Neural cell (in vitro differentiated cells): ENCODE measurements at regions not wholly inside any gene's neighbourhood (a gene's known extent, or its start where the extent isn't known, plus 50 kb on each side); places are given as distances from the start of the nearest gene placed in this dataset.
A peak's percentile ranks its signal among the peaks of the same experiment; 100 is the strongest.

Experiments used
- H2AFZ ChIP-seq: fragments of 200-600, 300-800 bp; sonication (generic), shearing (Covaris generic); 2 replicates; pipeline ENCODE4 v1.6.0; 2014; ENCODE audit warnings: low read depth, mild to moderate bottlenecking, antibody characterized with exemption, low read length, moderate library complexity
- H3F3A ChIP-seq: fragments of 200-600 bp; shearing (Covaris generic); 2 replicates; pipeline ENCODE4 v1.6.1; 2016; ENCODE audit warnings: mild to moderate bottlenecking, moderate library complexity, mixed read lengths, antibody characterized with exemption, low read length; ENCODE audit not compliant: insufficient read depth, poor library complexity, severe bottlenecking
- H3K27ac ChIP-seq: fragments of 200-600, 300-800 bp; sonication (generic), shearing (Covaris generic); 2 replicates; pipeline ENCODE4 v1.5.1; 2014; ENCODE audit warnings: mild to moderate bottlenecking, low read length, moderate library complexity
- H3K27me3 ChIP-seq: fragments of 300-800, 200-600 bp; sonication (generic), shearing (Covaris generic); 2 replicates; pipeline ENCODE4 v1.6.0; 2014; ENCODE audit warnings: mild to moderate bottlenecking, low read depth, low read length, moderate library complexity; ENCODE audit not compliant: insufficient read depth
- H3K36me3 ChIP-seq: fragments of 300-800, 200-600 bp; sonication (generic), shearing (Covaris generic); 2 replicates; pipeline ENCODE4 v1.5.1; 2014; ENCODE audit warnings: mild to moderate bottlenecking, antibody characterized with exemption, low read length, moderate library complexity; ENCODE audit not compliant: insufficient read depth
- H3K4me2 ChIP-seq: fragments of 300-800, 200-600 bp; sonication (generic), shearing (Covaris generic); 2 replicates; pipeline ENCODE4 v1.6.0; 2014; ENCODE audit warnings: mild to moderate bottlenecking, low read length
- H3K4me3 ChIP-seq: fragments of 300-800, 200-600 bp; sonication (generic), shearing (Covaris generic); 2 replicates; pipeline ENCODE4 v1.5.1; 2014; ENCODE audit warnings: mild to moderate bottlenecking, low read length, moderate library complexity
- H3K79me2 ChIP-seq: fragments of 200-600 bp; shearing (Covaris generic); replicated peaks from 2 replicates; pipeline ENCODE4 v1.6.0; 2014; ENCODE audit warnings: mild to moderate bottlenecking, low read length, moderate library complexity; ENCODE audit not compliant: insufficient read depth
- H3K9ac ChIP-seq: fragments of 300-800, 200-600 bp; sonication (generic), shearing (Covaris generic); 2 replicates; pipeline ENCODE4 v1.6.1; 2016; ENCODE audit warnings: mild to moderate bottlenecking, low read length, mixed read lengths
- H3K9me2 ChIP-seq: fragments of 200-600 bp; shearing (Covaris generic); 2 replicates; pipeline ENCODE4 v1.6.1; 2016; ENCODE audit warnings: mild to moderate bottlenecking, low read length, mixed read lengths; ENCODE audit not compliant: insufficient read depth
- H3K9me3 ChIP-seq: fragments of 200-600, 300-800 bp; sonication (generic), shearing (Covaris generic); 2 replicates; pipeline ENCODE4 v1.6.1; 2016; ENCODE audit warnings: mild to moderate bottlenecking, mixed run types, low read length, moderate library complexity, mixed read lengths
- H4K20me1 ChIP-seq: fragments of 200-600 bp; shearing (Covaris generic); 2 replicates; pipeline ENCODE4 v1.6.1; 2016; ENCODE audit warnings: mild to moderate bottlenecking, mixed run types; ENCODE audit not compliant: insufficient read depth
- CTCF ChIP-seq: fragments of 450-650 bp; IDR thresholded peaks from 2 replicates; pipeline ENCODE4 v1.5.1; 2014; ENCODE audit warnings: antibody characterized with exemption, mild to moderate bottlenecking, moderate library complexity; ENCODE audit not compliant: poor library complexity, severe bottlenecking
- EP300 ChIP-seq: fragments of 450-650 bp; conservative IDR thresholded peaks from 2 replicates; pipeline ENCODE4 v1.6.1; 2014; ENCODE audit warnings: antibody characterized with exemption, mild to moderate bottlenecking, moderate library complexity; ENCODE audit not compliant: poor library complexity, severe bottlenecking
- EZH2 ChIP-seq: fragments of 200-600, 300-800 bp; shearing (Covaris generic), sonication (generic); IDR thresholded peaks from 2 replicates; pipeline ENCODE4 v1.6.1; 2014; ENCODE audit warnings: antibody characterized with exemption, low read length, borderline replicate concordance, mild to moderate bottlenecking; ENCODE audit not compliant: insufficient read depth, poor library complexity, severe bottlenecking
- MXI1 ChIP-seq: fragments of 450-650 bp; conservative IDR thresholded peaks from 2 replicates; pipeline ENCODE4 v1.6.1; 2014; ENCODE audit warnings: antibody characterized with exemption, mild to moderate bottlenecking; ENCODE audit not compliant: poor library complexity, severe bottlenecking
- POLR2AphosphoS5 ChIP-seq: IDR thresholded peaks from 2 replicates; pipeline ENCODE4 v1.6.1; 2012
- RAD21 ChIP-seq: fragments of 450-650 bp; conservative IDR thresholded peaks from 2 replicates; pipeline ENCODE4 v1.6.1; 2014; ENCODE audit warnings: antibody characterized with exemption, mild to moderate bottlenecking, moderate library complexity
- SMC3 ChIP-seq: fragments of 450-650 bp; conservative IDR thresholded peaks from 2 replicates; pipeline ENCODE4 v1.6.1; 2014; ENCODE audit warnings: antibody characterized with exemption, mild to moderate bottlenecking, moderate library complexity; ENCODE audit not compliant: poor library complexity
- TAF1 ChIP-seq: IDR thresholded peaks from 2 replicates; pipeline ENCODE4 v1.6.1; 2012; ENCODE audit warnings: low read depth
- TF ChIP-seq, protein P1 (sequence below): IDR thresholded peaks from 2 replicates; pipeline ENCODE4 v1.6.1; 2012; ENCODE audit warnings: borderline replicate concordance

GRCh38 chr13:90954605-90955195 is 392.8 kb upstream of the MIR17HG start:
- Histone ChIP-seq H3F3A (no peaks in the 10 kb centered on the region), H3K4me2 (no peak overlapping the region), H3K9me3 (no peaks in the 10 kb centered on the region), H2AFZ (no peak overlapping the region), H3K9ac (no peak overlapping the region), H3K27me3 (no peaks in the 10 kb centered on the region), H3K36me3 (no peaks in the 10 kb centered on the region), H3K79me2 (no peaks in the 10 kb centered on the region), H3K4me3 (no peak overlapping the region), H3K27ac (no peak overlapping the region), H4K20me1 (no peaks in the 10 kb centered on the region), H3K9me2 (no peaks in the 10 kb centered on the region)
- TF ChIP-seq SMC3 = no peak
- no peak for TF ChIP-seq POLR2AphosphoS5
- no peak for TF ChIP-seq EP300
- TF ChIP-seq EZH2 = no peak
- TF ChIP-seq TAF1 = no peak
- TF ChIP-seq MXI1 = no peak
- no peak for TF ChIP-seq RAD21
- TF ChIP-seq CTCF = no peak
- TF ChIP-seq, protein P1, sequence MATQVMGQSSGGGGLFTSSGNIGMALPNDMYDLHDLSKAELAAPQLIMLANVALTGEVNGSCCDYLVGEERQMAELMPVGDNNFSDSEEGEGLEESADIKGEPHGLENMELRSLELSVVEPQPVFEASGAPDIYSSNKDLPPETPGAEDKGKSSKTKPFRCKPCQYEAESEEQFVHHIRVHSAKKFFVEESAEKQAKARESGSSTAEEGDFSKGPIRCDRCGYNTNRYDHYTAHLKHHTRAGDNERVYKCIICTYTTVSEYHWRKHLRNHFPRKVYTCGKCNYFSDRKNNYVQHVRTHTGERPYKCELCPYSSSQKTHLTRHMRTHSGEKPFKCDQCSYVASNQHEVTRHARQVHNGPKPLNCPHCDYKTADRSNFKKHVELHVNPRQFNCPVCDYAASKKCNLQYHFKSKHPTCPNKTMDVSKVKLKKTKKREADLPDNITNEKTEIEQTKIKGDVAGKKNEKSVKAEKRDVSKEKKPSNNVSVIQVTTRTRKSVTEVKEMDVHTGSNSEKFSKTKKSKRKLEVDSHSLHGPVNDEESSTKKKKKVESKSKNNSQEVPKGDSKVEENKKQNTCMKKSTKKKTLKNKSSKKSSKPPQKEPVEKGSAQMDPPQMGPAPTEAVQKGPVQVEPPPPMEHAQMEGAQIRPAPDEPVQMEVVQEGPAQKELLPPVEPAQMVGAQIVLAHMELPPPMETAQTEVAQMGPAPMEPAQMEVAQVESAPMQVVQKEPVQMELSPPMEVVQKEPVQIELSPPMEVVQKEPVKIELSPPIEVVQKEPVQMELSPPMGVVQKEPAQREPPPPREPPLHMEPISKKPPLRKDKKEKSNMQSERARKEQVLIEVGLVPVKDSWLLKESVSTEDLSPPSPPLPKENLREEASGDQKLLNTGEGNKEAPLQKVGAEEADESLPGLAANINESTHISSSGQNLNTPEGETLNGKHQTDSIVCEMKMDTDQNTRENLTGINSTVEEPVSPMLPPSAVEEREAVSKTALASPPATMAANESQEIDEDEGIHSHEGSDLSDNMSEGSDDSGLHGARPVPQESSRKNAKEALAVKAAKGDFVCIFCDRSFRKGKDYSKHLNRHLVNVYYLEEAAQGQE = no peak

DNA sequence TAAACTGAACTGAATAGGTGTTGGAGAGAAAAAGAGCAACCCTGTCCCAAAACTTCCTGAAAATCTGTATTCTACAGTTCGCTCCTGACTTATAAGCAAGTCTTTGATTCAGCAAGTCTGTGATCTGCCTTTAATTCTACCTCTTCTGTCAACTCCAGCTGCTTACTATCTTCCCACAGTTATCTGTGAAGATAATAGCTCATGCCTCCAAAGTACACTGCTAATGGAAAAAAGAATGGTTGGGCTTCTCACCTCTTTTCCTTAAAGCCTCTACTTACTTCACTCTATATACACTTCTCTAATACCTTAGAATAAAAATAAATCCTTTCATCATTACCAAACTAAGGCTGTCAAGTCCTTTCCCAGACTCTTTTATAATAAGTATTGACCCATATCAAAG is 391.5 kb upstream of the MIR17HG start:
- H3K4me2 ChIP-seq = no peak overlapping the region
- no peak for TF ChIP-seq MXI1
- TF ChIP-seq TAF1 = no peak
- TF ChIP-seq, protein P1 = peak; percentile 63
- no peak for TF ChIP-seq EP300
- no peak for TF ChIP-seq CTCF
- no peak for TF ChIP-seq EZH2
- H3F3A ChIP-seq = no peaks in the 10 kb centered on the region
- no peak overlapping the region for H3K27ac ChIP-seq
- H3K9me2 ChIP-seq = no peaks in the 10 kb centered on the region
- H3K36me3 ChIP-seq = no peaks in the 10 kb centered on the region
- no peak overlapping the region for H3K9ac ChIP-seq
- no peaks in the 10 kb centered on the region for H3K79me2 ChIP-seq
- no peaks in the 10 kb centered on the region for H4K20me1 ChIP-seq
- no peaks in the 10 kb centered on the region for H3K27me3 ChIP-seq
- H3K9me3 ChIP-seq = no peaks in the 10 kb centered on the region
- no peak overlapping the region for H2AFZ ChIP-seq
- H3K4me3 ChIP-seq = no peak overlapping the region
